H1 (cell line): ENCODE measurements at regions not wholly inside any gene's neighbourhood (a gene's known extent, or its start where the extent isn't known, plus 50 kb on each side); places are given as distances from the start of the nearest gene placed in this dataset.

Source experiments
- CTCF ChIA-PET: fragments of 300-600 bp; sonication (Branson Sonifier 250); formaldehyde crosslinking; loops from one replicate; lab custom pipeline; 2021; ENCODE audit not compliant: partially characterized antibody; lab: Charles Lee
- POLR2A ChIA-PET: fragments of 300-600 bp; sonication (Branson Sonifier 250); formaldehyde crosslinking; loops from one replicate; lab custom pipeline; 2021; ENCODE audit warnings: inconsistent platforms; ENCODE audit not compliant: partially characterized antibody; lab: Charles Lee
- DNase-seq, 2 experiments: peaks; one replicate each; pipeline versions ENCODE4 v3.0.0 to v3.0.0-alpha.2; 2010 to 2022; ENCODE audit warnings: low spot score in 2 of 2, low read depth in 1 of 2, mixed read lengths in 1 of 2
- FAIRE-seq: peaks from 2 replicates; lab custom pipeline; 2011; peaks lifted over from hg19 to GRCh38; lab: Jason Lieb, UNC
- H2AFZ ChIP-seq: 2 replicates; pipeline ENCODE4 v1.8.1; 2012; ENCODE audit warnings: low read length, inconsistent platforms
- H2AK5ac ChIP-seq: 2 replicates; pipeline ENCODE4 v1.6.1; 2013; ENCODE audit warnings: low read depth, low read length
- H2BK120ac ChIP-seq: replicated peaks from 2 replicates; pipeline ENCODE3; 2013; ENCODE audit warnings: low read depth, low read length, inconsistent platforms
- H2BK12ac ChIP-seq: 2 replicates; pipeline ENCODE4 v1.6.1; 2013; ENCODE audit warnings: low read depth, low read length
- H2BK15ac ChIP-seq: 2 replicates; pipeline ENCODE4 v1.6.1; 2013; ENCODE audit warnings: low read length
- H2BK20ac ChIP-seq: 2 replicates; pipeline ENCODE4 v1.6.1; 2013; ENCODE audit warnings: low read length
- H2BK5ac ChIP-seq: 2 replicates; pipeline ENCODE4 v1.6.1; 2013; ENCODE audit warnings: low read depth, low read length
- H3K14ac ChIP-seq: 2 replicates; pipeline ENCODE4 v1.6.1; 2013; ENCODE audit warnings: inconsistent platforms; ENCODE audit not compliant: insufficient read length
- H3K18ac ChIP-seq: 2 replicates; pipeline ENCODE4 v1.6.1; 2013; ENCODE audit warnings: low read length; ENCODE audit errors: extremely low read depth
- H3K23ac ChIP-seq: 2 replicates; pipeline ENCODE4 v1.6.1; 2013; ENCODE audit warnings: inconsistent platforms; ENCODE audit not compliant: insufficient read length
- H3K23me2 ChIP-seq: 2 replicates; pipeline ENCODE4 v1.6.1; 2013; ENCODE audit warnings: low read depth, low read length
- H3K27ac ChIP-seq: 2 replicates; pipeline ENCODE4 v1.6.1; 2011; ENCODE audit warnings: low read depth, low read length, inconsistent platforms
- H3K27me3 ChIP-seq, 4 experiments: replicated peaks in 1 of 4; 1 replicate in 1 of 4; 2 replicates in 3 of 4; pipeline versions ENCODE4 v1.6.1 to v1.8.1; 2011 to 2013; ENCODE audit warnings: low read length in 3 of 4, mild to moderate bottlenecking in 3 of 4, inconsistent platforms in 2 of 4, mixed read lengths in 2 of 4, moderate library complexity in 1 of 4; ENCODE audit not compliant: control insufficient read depth in 3 of 4, insufficient read depth in 3 of 4; ENCODE audit errors: extremely low read depth in 1 of 4
- H3K36me3 ChIP-seq, 4 experiments: 2 replicates each; pipeline versions ENCODE4 v1.6.1 to v1.8.1; 2011 to 2013; ENCODE audit warnings: mild to moderate bottlenecking in 4 of 4, low read length in 3 of 4, moderate library complexity in 2 of 4, control low read depth in 1 of 4, inconsistent platforms in 1 of 4; ENCODE audit not compliant: insufficient read depth in 4 of 4, control insufficient read depth in 2 of 4
- H3K4ac ChIP-seq: replicated peaks from 2 replicates; pipeline ENCODE3; 2013; ENCODE audit warnings: low read length, low read depth, mixed read lengths, inconsistent platforms; ENCODE audit not compliant: insufficient read length
- H3K4me1 ChIP-seq, 4 experiments: replicated peaks in 1 of 4; 1 replicate in 1 of 4; 2 replicates in 3 of 4; pipeline versions ENCODE4 v1.6.1 to v1.8.1; 2011 to 2013; ENCODE audit warnings: low read length in 3 of 4, inconsistent platforms in 2 of 4, mixed read lengths in 1 of 4; ENCODE audit not compliant: insufficient read depth in 4 of 4, control insufficient read depth in 3 of 4
- H3K4me2 ChIP-seq, 2 experiments: 2 replicates each; pipeline versions ENCODE4 v1.6.1 to v1.8.1; 2011 to 2013; ENCODE audit warnings: low read depth in 2 of 2, low read length in 2 of 2, control low read depth in 1 of 2, inconsistent platforms in 1 of 2, mild to moderate bottlenecking in 1 of 2; ENCODE audit not compliant: insufficient read depth in 1 of 2
- H3K4me3 ChIP-seq, 4 experiments: fragments of 200-600, 300-600 bp in 1 of 4; sonication (generic), shearing (Covaris generic), sonication (Bioruptor Twin) in 1 of 4; 2 replicates each; pipeline versions ENCODE4 v1.5.1 to v1.8.1; 2011 to 2016; ENCODE audit warnings: low read length in 4 of 4, low read depth in 3 of 4, control low read depth in 2 of 4, inconsistent platforms in 2 of 4, mild to moderate bottlenecking in 2 of 4, mixed read lengths in 1 of 4, moderate library complexity in 1 of 4; ENCODE audit not compliant: insufficient read depth in 2 of 4; ENCODE audit errors: extremely low read depth in 1 of 4
- H3K56ac ChIP-seq: replicated peaks from 2 replicates; pipeline ENCODE3; 2013; ENCODE audit warnings: low read depth, mild to moderate bottlenecking, mixed read lengths, low read length, inconsistent platforms; ENCODE audit not compliant: insufficient read length
- H3K79me1 ChIP-seq: 2 replicates; pipeline ENCODE4 v1.6.1; 2013; ENCODE audit warnings: low read depth, low read length, control low read depth
- H3K79me2 ChIP-seq, 2 experiments: 2 replicates each; pipeline versions ENCODE4 v1.6.1 to v1.8.1; 2012 to 2013; ENCODE audit warnings: low read length in 2 of 2, mild to moderate bottlenecking in 2 of 2, inconsistent platforms in 1 of 2; ENCODE audit not compliant: insufficient read depth in 2 of 2, control insufficient read depth in 1 of 2
- H3K9ac ChIP-seq, 4 experiments: replicated peaks in 1 of 4; 1 replicate in 1 of 4; 2 replicates in 3 of 4; pipeline versions ENCODE4 v1.6.1 to v1.8.1; 2011 to 2013; ENCODE audit warnings: low read depth in 3 of 4, low read length in 3 of 4, control low read depth in 2 of 4, mild to moderate bottlenecking in 2 of 4, moderate library complexity in 2 of 4, inconsistent platforms in 1 of 4; ENCODE audit errors: extremely low read depth in 1 of 4
- H3K9me3 ChIP-seq, 2 experiments: 2 replicates each; pipeline versions ENCODE4 v1.6.1 to v1.8.1; 2012 to 2013; ENCODE audit warnings: mild to moderate bottlenecking in 2 of 2, moderate library complexity in 2 of 2, control low read depth in 1 of 2, inconsistent platforms in 1 of 2, low read depth in 1 of 2, low read length in 1 of 2, mixed read lengths in 1 of 2; ENCODE audit not compliant: insufficient read depth in 2 of 2
- H4K20me1 ChIP-seq, 2 experiments: replicated peaks in 1 of 2; 2 replicates each; pipeline versions ENCODE3 to v1.8.1; 2011 to 2013; ENCODE audit warnings: inconsistent platforms in 2 of 2, low read length in 2 of 2, mild to moderate bottlenecking in 1 of 2; ENCODE audit not compliant: insufficient read depth in 2 of 2, control insufficient read depth in 1 of 2
- H4K5ac ChIP-seq: 2 replicates; pipeline ENCODE4 v1.6.1; 2013; ENCODE audit warnings: low read length, low read depth, mixed read lengths, inconsistent platforms; ENCODE audit not compliant: insufficient read length
- H4K8ac ChIP-seq: 2 replicates; pipeline ENCODE4 v1.8.0; 2013; ENCODE audit warnings: mild to moderate bottlenecking, moderate library complexity, low read length, inconsistent platforms; ENCODE audit not compliant: insufficient read depth; ENCODE audit errors: extremely low read depth
- H4K91ac ChIP-seq: replicated peaks from 2 replicates; pipeline ENCODE3; 2013; ENCODE audit warnings: low read length, mixed read lengths, inconsistent platforms; ENCODE audit not compliant: insufficient read length
- CHD7 ChIP-seq: fragments of 300-600 bp; sonication (generic); IDR thresholded peaks from 2 replicates; pipeline ENCODE4 v1.7.1; 2012; ENCODE audit warnings: low read length, moderate library complexity, mild to moderate bottlenecking, inconsistent platforms; ENCODE audit not compliant: insufficient replicate concordance
- WGBS, 2 experiments: shearing (Covaris generic) in 1 of 2; methylation state at CpG; one replicate each; pipeline versions ENCODE4 v1.1.6 to v1.1.7; 2013 to 2015; ENCODE audit warnings: low lambda C conversion rate in 2 of 2, mixed read lengths in 2 of 2, inconsistent platforms in 1 of 2, low coverage in 1 of 2, missing lambda C conversion rate in 1 of 2; ENCODE audit not compliant: insufficient replicate concordance in 2 of 2, insufficient coverage in 1 of 2, insufficient read length in 1 of 2; ENCODE audit errors: extremely low coverage in 1 of 2, missing lambda C conversion rate in 1 of 2; 5-methylcytosine and 5-hydroxymethylcytosine counted together

- Histone ChIP-seq H3K27me3 (no peaks in the 10 kb centered on the region), H3K4me3 (no peak overlapping the region), H2BK12ac (no peak overlapping the region), H3K9me3 (no peaks in the 10 kb centered on the region), H2AFZ (no peak overlapping the region), H3K56ac (no peak overlapping the region), H2BK120ac (no peak overlapping the region), H3K79me1 (no peaks in the 10 kb centered on the region), H3K9ac (no peak overlapping the region), H2AK5ac (no peak overlapping the region), H3K23ac (no peak overlapping the region), H2BK5ac (no peak overlapping the region), H3K79me2 (no peaks in the 10 kb centered on the region), H4K5ac (no peak overlapping the region), H4K20me1 (peaks cover 0 to 1% of the 10 kb centered on the region in 2 experiments), H3K4me1 (no peaks in the 10 kb centered on the region), H3K14ac (no peak overlapping the region), H3K36me3 (no peaks in the 10 kb centered on the region), H2BK15ac (no peak overlapping the region), H2BK20ac (no peak overlapping the region), H4K91ac (no peak overlapping the region), H3K4me2 (no peak overlapping the region), H3K4ac (no peak overlapping the region), H3K18ac (no peak overlapping the region), H3K27ac (no peak overlapping the region), H4K8ac (no peak overlapping the region), H3K23me2 (no peaks in the 10 kb centered on the region)
- WGBS, 2 experiments, result 77% methylated on average over 1 of the region's 1 CpG; no CpG with 5 or more reads in 1 of the 2 experiments
- DNase-seq, result no peak
- POLR2A ChIA-PET, result no interaction called here
- CTCF ChIA-PET, result interaction anchor here (1.0 to 1.6 kb wide), 5 partner anchors 48 to 313 kb away, joined by 3 to 5 read pairs (median 3); no protein-coding TSS in a partner anchor
- no peak for FAIRE-seq
- no peak for TF ChIP-seq CHD7
Observed at GRCh38 chr16:56005958-56006357, 130.8 kb upstream of the CES5A start.
